ENCODE measurements at regions not wholly inside any gene's neighbourhood (a gene's known extent, or its start where the extent isn't known, plus 50 kb on each side); places are given as distances from the start of the nearest gene placed in this dataset.

- Histone ChIP-seq H3K9me3 (replicated peaks in 1 of 2; ENCODE audit: control insufficient read depth in 1 of 2, insufficient read depth in 1 of 2, low read length in 2 of 2) (no peaks in the 10 kb centered on the region), H3K27me3 (ENCODE audit: control insufficient read depth in 2 of 2, insufficient read depth in 2 of 2, low read length in 2 of 2) (no peaks in the 10 kb centered on the region), H3K4me1 (ENCODE audit: control insufficient read depth in 1 of 2, insufficient read depth in 2 of 2, low read length in 2 of 2) (no peaks in the 10 kb centered on the region), H4K20me1 (ENCODE audit: insufficient read depth, low read length) (no peaks in the 10 kb centered on the region), H3K4me2 (replicated peaks; ENCODE audit: extremely low read depth, low read length, poor library complexity, severe bottlenecking) (no peak overlapping the region), H3K9ac (ENCODE audit: insufficient read depth, low read length, poor library complexity, severe bottlenecking) (no peak overlapping the region), H2AFZ (ENCODE audit: insufficient read depth, low read depth, low read length, poor library complexity, severe bottlenecking) (no peak overlapping the region), H3K4me3 (replicated peaks in 1 of 3; ENCODE audit: low read depth in 2 of 3, low read length in 3 of 3) (no peak overlapping the region), H3K27ac (ENCODE audit: low read depth in 1 of 2, low read length in 2 of 2) (no peak overlapping the region), H3K79me2 (ENCODE audit: insufficient read depth, low read length) (no peaks in the 10 kb centered on the region), H3K36me3 (replicated peaks in 1 of 2; ENCODE audit: control insufficient read depth in 1 of 2, insufficient read depth in 2 of 2, low read length in 2 of 2) (no peaks in the 10 kb centered on the region)
- no peak for DNase-seq
- intact Hi-C loops (cut with micrococcal nuclease) = no loop called here
- no CpG with 5 or more reads among the region's 2 CpGs for WGBS (ENCODE audit: insufficient coverage)
- H3K4me1 Mint-ChIP-seq = no peaks in the 10 kb centered on the region
- H3K36me3 Mint-ChIP-seq = no peaks in the 10 kb centered on the region
- H3K4me3 Mint-ChIP-seq = no peak overlapping the region
- H3K27ac Mint-ChIP-seq = no peak overlapping the region
- H3K27me3 Mint-ChIP-seq (ENCODE audit: low read depth in 3 of 3) = peaks cover 0 to 3% (median 2%) of the 10 kb centered on the region in 3 donors
- TF ChIP-seq CTCF (IDR thresholded peaks at IDR 0.05) = no peak
- peaks cover 0 to 2% (median 0%) of the 10 kb centered on the region in 7 donors for H3K9me3 Mint-ChIP-seq
These were observed 167.3 kb downstream of the TAF11L14 start for GRCh38 chr5:17801595-17801994.

GRCh38 chr5:17802256-17802655, 168.0 kb downstream of the TAF11L14 start:
- no peak for DNase-seq
- H3K36me3 ChIP-seq (replicated peaks in 1 of 2; ENCODE audit: control insufficient read depth in 1 of 2, insufficient read depth in 2 of 2, low read length in 2 of 2) = no peaks in the 10 kb centered on the region
- no peak overlapping the region for H3K4me3 ChIP-seq (replicated peaks in 1 of 3; ENCODE audit: low read depth in 2 of 3, low read length in 3 of 3)
- Mint-ChIP-seq H3K36me3 (no peaks in the 10 kb centered on the region), H3K27me3 (ENCODE audit: low read depth in 3 of 3) (peaks cover 0 to 3% (median 2%) of the 10 kb centered on the region in 3 donors), H3K27ac (no peak overlapping the region), H3K9me3 (peaks cover 0 to 2% (median 0%) of the 10 kb centered on the region in 7 donors), H3K4me3 (no peak overlapping the region), H3K4me1 (no peaks in the 10 kb centered on the region)
- H3K27ac ChIP-seq (ENCODE audit: low read depth in 1 of 2, low read length in 2 of 2) = no peak overlapping the region
- intact Hi-C loops (cut with micrococcal nuclease) = no loop called here
- H4K20me1 ChIP-seq (ENCODE audit: insufficient read depth, low read length) = no peaks in the 10 kb centered on the region
- H3K79me2 ChIP-seq (ENCODE audit: insufficient read depth, low read length) = no peaks in the 10 kb centered on the region
- H3K4me1 ChIP-seq (ENCODE audit: control insufficient read depth in 1 of 2, insufficient read depth in 2 of 2, low read length in 2 of 2) = no peaks in the 10 kb centered on the region
- no peaks in the 10 kb centered on the region for H3K9me3 ChIP-seq (replicated peaks in 1 of 2; ENCODE audit: control insufficient read depth in 1 of 2, insufficient read depth in 1 of 2, low read length in 2 of 2)
- H3K27me3 ChIP-seq (ENCODE audit: control insufficient read depth in 2 of 2, insufficient read depth in 2 of 2, low read length in 2 of 2) = no peaks in the 10 kb centered on the region
- WGBS (ENCODE audit: insufficient coverage) = no CpG with 5 or more reads among the region's 3 CpGs
- no peak overlapping the region for H3K9ac ChIP-seq (ENCODE audit: insufficient read depth, low read length, poor library complexity, severe bottlenecking)
- no peak overlapping the region for H2AFZ ChIP-seq (ENCODE audit: insufficient read depth, low read depth, low read length, poor library complexity, severe bottlenecking)
- no peak for TF ChIP-seq CTCF (IDR thresholded peaks at IDR 0.05)
- H3K4me2 ChIP-seq (replicated peaks; ENCODE audit: extremely low read depth, low read length, poor library complexity, severe bottlenecking) = no peak overlapping the region

All from CD14-positive monocyte (primary cell).